Panc1 (cell line): ENCODE measurements at regions not wholly inside any gene's neighbourhood (a gene's known extent, or its start where the extent isn't known, plus 50 kb on each side); places are given as distances from the start of the nearest gene placed in this dataset.

Experiments used
- ATAC-seq: fragments of 200-7000 bp; cut with Tn5 transposase; 2 replicates; pipeline ENCODE4 v1.9.1; 2020; ENCODE audit warnings: mild to moderate bottlenecking, moderate library complexity
- BruUV-seq: library from RNA; stranded (reverse); fragments of 400-500 nt; replicated peaks from 2 replicates; lab custom pipeline; 2021; lab: Mats Ljungman, UMichigan
- CTCF ChIA-PET: fragments of 300-600 bp; sonication (Branson Sonifier 250); formaldehyde crosslinking; loops from one replicate; lab custom pipeline; 2022; ENCODE audit warnings: antibody characterized with exemption; lab: Charles Lee
- POLR2A ChIA-PET: fragments of 300-600 bp; sonication (Branson Sonifier 250); formaldehyde crosslinking; loops from one replicate; lab custom pipeline; 2022; ENCODE audit warnings: antibody characterized with exemption; lab: Charles Lee
- DNase-seq: peaks from one replicate; pipeline ENCODE4 v3.0.0-alpha.2; 2010; ENCODE audit warnings: low read depth, low spot score
- H3K27ac ChIP-seq: 2 replicates; pipeline ENCODE4 v1.5.1; 2011; ENCODE audit warnings: mild to moderate bottlenecking, low read length, inconsistent platforms
- H3K27me3 ChIP-seq: fragments of 200-500 bp; sonication (Bioruptor generic); 2 replicates; pipeline ENCODE4 v1.6.0; 2014; ENCODE audit warnings: low read length, inconsistent platforms; ENCODE audit not compliant: control insufficient read depth, insufficient read depth
- H3K36me3 ChIP-seq: fragments of 200-500 bp; sonication (Bioruptor generic); 2 replicates; pipeline ENCODE4 v1.5.1; 2014; ENCODE audit warnings: inconsistent platforms, mild to moderate bottlenecking, low read length, moderate library complexity; ENCODE audit not compliant: control insufficient read depth, insufficient read depth
- H3K4me1 ChIP-seq: 2 replicates; pipeline ENCODE4 v1.5.1; 2011; ENCODE audit warnings: inconsistent platforms, mild to moderate bottlenecking, low read length, moderate library complexity; ENCODE audit not compliant: control insufficient read depth, insufficient read depth
- H3K4me3 ChIP-seq, 2 experiments: 2 replicates each; pipeline ENCODE4 v1.5.1; 2011 to 2012; ENCODE audit warnings: low read depth in 2 of 2, low read length in 2 of 2, mild to moderate bottlenecking in 2 of 2, inconsistent platforms in 1 of 2, moderate library complexity in 1 of 2
- H3K9me3 ChIP-seq: fragments of 200-500 bp; sonication (Bioruptor generic); 2 replicates; pipeline ENCODE4 v1.5.1; 2014; ENCODE audit warnings: low read depth, mild to moderate bottlenecking, inconsistent platforms, low read length, moderate library complexity; ENCODE audit not compliant: control insufficient read depth, insufficient read depth
- CTCF ChIP-seq: fragments of 450-650 bp; IDR thresholded peaks from 2 replicates; pipeline ENCODE4 v1.5.1; 2017; ENCODE audit warnings: mild to moderate bottlenecking
- POLR2AphosphoS5 ChIP-seq: IDR thresholded peaks from 2 replicates; pipeline ENCODE4 v1.6.1; 2012; ENCODE audit warnings: mild to moderate bottlenecking, low read depth, low read length, moderate library complexity
- REST ChIP-seq, 2 experiments: IDR thresholded peaks; 2 replicates each; pipeline ENCODE4 v1.6.1; 2011 to 2012; ENCODE audit warnings: low read depth in 2 of 2, control low read depth in 1 of 2, low read length in 1 of 2, mild to moderate bottlenecking in 1 of 2, moderate library complexity in 1 of 2; ENCODE audit not compliant: insufficient read depth in 1 of 2
- SIN3A ChIP-seq: IDR thresholded peaks from 2 replicates; pipeline ENCODE4 v1.6.1; 2012; ENCODE audit warnings: low read depth, mild to moderate bottlenecking, low read length, moderate library complexity, borderline replicate concordance; ENCODE audit not compliant: insufficient read depth
- TCF7L2 ChIP-seq: IDR thresholded peaks from 2 replicates; pipeline ENCODE4 v1.6.1; 2011; ENCODE audit warnings: mild to moderate bottlenecking, low read depth, low read length, inconsistent platforms
- in situ Hi-C: cut with HindIII; loops from 2 replicates; pipeline ENCODE4 v1.10.0; 2016; ENCODE audit warnings: low sequenced_read_pairs, low pct_unique_long_range_greater_than_20kb
- intact Hi-C: fragments of 100-400 bp; cut with micrococcal nuclease; formaldehyde crosslinking; loops from one replicate; pipeline ENCODE4 v1.10.0; 2022; ENCODE audit not compliant: unreplicated experiment

- in situ Hi-C loops (no loop called here), intact Hi-C loops (no loop called here)
- ATAC-seq, result no peak
- TF ChIP-seq POLR2AphosphoS5 (no peak), TCF7L2 (no peak), SIN3A (no peak), CTCF (no peak), REST (IDR thresholded peaks at IDR 0.05; ENCODE audit: insufficient read depth in 1 of 2, low read depth in 2 of 2, low read length in 1 of 2) (no peak)
- no peaks in the 10 kb centered on the region for H3K27me3 ChIP-seq
- ChIA-PET POLR2A (no interaction called here), CTCF (no interaction called here)
- no peaks in the 10 kb centered on the region for H3K36me3 ChIP-seq
- BruUV-seq, result no TSS peak
- no peak overlapping the region for H3K27ac ChIP-seq
- H3K4me3 ChIP-seq, result no peak overlapping the region
- no peak for DNase-seq
- H3K9me3 ChIP-seq, result no peaks in the 10 kb centered on the region
- no peaks in the 10 kb centered on the region for H3K4me1 ChIP-seq
Observed at GRCh38 chr7:10106609-10107008, 867.1 kb upstream of the PHF14 start.

GRCh38 chr7:10116511-10116910, 857.2 kb upstream of the PHF14 start:
- in situ Hi-C loops, result no loop called here
- no TSS peak for BruUV-seq

More at GRCh38 chr7:10116511-10116910, 857.2 kb upstream of the PHF14 start:
- DNase-seq (no peak), ATAC-seq (no peak)
- H3K4me3 ChIP-seq, result no peak overlapping the region
- H3K27me3 ChIP-seq, result no peaks in the 10 kb centered on the region
- intact Hi-C loops, result no loop called here
- TF ChIP-seq REST (IDR thresholded peaks at IDR 0.05; ENCODE audit: insufficient read depth in 1 of 2, low read depth in 2 of 2, low read length in 1 of 2) (no peak), SIN3A (no peak), POLR2AphosphoS5 (no peak), CTCF (no peak), TCF7L2 (no peak)
- H3K9me3 ChIP-seq, result no peaks in the 10 kb centered on the region
- H3K36me3 ChIP-seq, result no peaks in the 10 kb centered on the region
- POLR2A ChIA-PET, result no interaction called here
- no peaks in the 10 kb centered on the region for H3K4me1 ChIP-seq
- CTCF ChIA-PET, result no interaction called here
- H3K27ac ChIP-seq, result no peak overlapping the region
